ENCODE measurements at regions not wholly inside any gene's neighbourhood (a gene's known extent, or its start where the extent isn't known, plus 50 kb on each side); places are given as distances from the start of the nearest gene placed in this dataset.

GRCh38 chr2:185215497-185215896 lies 523.1 kb upstream of the FSIP2 start:
- H3K4me1 ChIP-seq (ENCODE audit: insufficient read depth, low read length, poor library complexity, severe bottlenecking): no peaks in the 10 kb centered on the region
- H3K9me2 ChIP-seq (ENCODE audit: insufficient read depth, low read length): no peaks in the 10 kb centered on the region
- no peak overlapping the region for H3K4me3 ChIP-seq (ENCODE audit: low read depth, low read length, poor library complexity, severe bottlenecking)
- POLR2A ChIA-PET: no interaction called here
- intact Hi-C loops (cut with micrococcal nuclease; ENCODE audit: unreplicated experiment): no loop called here
- CTCF ChIA-PET (ENCODE audit: unreplicated experiment): no interaction called here
- no peak overlapping the region for H3K27ac ChIP-seq (ENCODE audit: low read depth, low read length, poor library complexity, severe bottlenecking)
- no peak overlapping the region for H3K4me2 ChIP-seq (ENCODE audit: low read length)
- peak; percentile 0 for DNase-seq (ENCODE audit: low spot score)
- H2AFZ ChIP-seq (ENCODE audit: low read length): no peak overlapping the region
- no peaks in the 10 kb centered on the region for H3K9me3 ChIP-seq (ENCODE audit: low read length)
- H4K20me1 ChIP-seq (ENCODE audit: insufficient read depth, low read length): no peaks in the 10 kb centered on the region
- H3K79me2 ChIP-seq (ENCODE audit: insufficient read depth, low read depth, low read length): no peaks in the 10 kb centered on the region
- TF ChIP-seq EZH2phosphoT487 (IDR thresholded peaks at IDR 0.05; ENCODE audit: borderline replicate concordance, low read depth, low read length) (no peak), CTCF (conservative IDR thresholded peaks at IDR 0.05; ENCODE audit: low read length) (0 out of 2 replicates have a peak, but pooled peaks have one; percentile 25)
- no peaks in the 10 kb centered on the region for H3K36me3 ChIP-seq (ENCODE audit: insufficient read depth, low read length)
- no TSS peak for BruUV-seq (replicated peaks)

- H4K20me1 ChIP-seq (ENCODE audit: insufficient read depth, low read length): no peaks in the 10 kb centered on the region
- no peaks in the 10 kb centered on the region for H3K4me1 ChIP-seq (ENCODE audit: insufficient read depth, low read length, poor library complexity, severe bottlenecking)
- no peaks in the 10 kb centered on the region for H3K36me3 ChIP-seq (ENCODE audit: insufficient read depth, low read length)
- no peak overlapping the region for H3K4me3 ChIP-seq (ENCODE audit: low read depth, low read length, poor library complexity, severe bottlenecking)
- CTCF ChIA-PET (ENCODE audit: unreplicated experiment): no interaction called here
- H2AFZ ChIP-seq (ENCODE audit: low read length): no peak overlapping the region
- no TSS peak for BruUV-seq (replicated peaks)
- intact Hi-C loops (cut with micrococcal nuclease; ENCODE audit: unreplicated experiment): no loop called here
- H3K9me3 ChIP-seq (ENCODE audit: low read length): no peaks in the 10 kb centered on the region
- H3K4me2 ChIP-seq (ENCODE audit: low read length): no peak overlapping the region
- no peaks in the 10 kb centered on the region for H3K79me2 ChIP-seq (ENCODE audit: insufficient read depth, low read depth, low read length)
- H3K9me2 ChIP-seq (ENCODE audit: insufficient read depth, low read length): no peaks in the 10 kb centered on the region
- TF ChIP-seq CTCF (conservative IDR thresholded peaks at IDR 0.05; ENCODE audit: low read length) (no peak), EZH2phosphoT487 (IDR thresholded peaks at IDR 0.05; ENCODE audit: borderline replicate concordance, low read depth, low read length) (no peak)
- no peak overlapping the region for H3K27ac ChIP-seq (ENCODE audit: low read depth, low read length, poor library complexity, severe bottlenecking)
- POLR2A ChIA-PET: no interaction called here
- DNase-seq (ENCODE audit: low spot score): no peak
These were observed 518.6 kb upstream of the FSIP2 start for GRCh38 chr2:185219981-185220380.

DNA sequence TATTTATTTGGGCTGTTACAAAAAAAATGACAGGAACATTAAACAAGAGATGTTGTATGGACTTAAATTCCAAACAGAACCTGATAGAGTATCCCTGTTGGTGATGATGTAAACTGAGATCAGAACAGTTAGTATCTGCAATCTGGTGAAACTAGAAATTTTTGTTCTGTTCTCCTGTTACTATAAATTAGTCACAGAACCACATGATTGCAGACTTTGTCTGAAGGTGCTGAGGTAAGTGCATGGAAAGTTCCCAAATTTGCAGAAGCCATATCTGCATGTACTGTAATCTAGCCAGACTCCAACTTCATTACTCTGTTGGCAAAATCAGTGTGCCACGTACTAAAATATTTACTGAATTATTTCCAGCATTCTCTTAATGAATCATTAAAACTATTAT lies 516.3 kb upstream of the FSIP2 start:
- Histone ChIP-seq H4K20me1 (ENCODE audit: insufficient read depth, low read length) (no peaks in the 10 kb centered on the region), H3K79me2 (ENCODE audit: insufficient read depth, low read depth, low read length) (no peaks in the 10 kb centered on the region), H3K27ac (ENCODE audit: low read depth, low read length, poor library complexity, severe bottlenecking) (no peak overlapping the region), H3K9me3 (ENCODE audit: low read length) (no peaks in the 10 kb centered on the region), H3K9me2 (ENCODE audit: insufficient read depth, low read length) (no peaks in the 10 kb centered on the region), H3K4me1 (ENCODE audit: insufficient read depth, low read length, poor library complexity, severe bottlenecking) (no peaks in the 10 kb centered on the region), H2AFZ (ENCODE audit: low read length) (no peak overlapping the region), H3K4me2 (ENCODE audit: low read length) (no peak overlapping the region), H3K4me3 (ENCODE audit: low read depth, low read length, poor library complexity, severe bottlenecking) (no peak overlapping the region), H3K36me3 (ENCODE audit: insufficient read depth, low read length) (no peaks in the 10 kb centered on the region)
- ChIA-PET CTCF (ENCODE audit: unreplicated experiment) (no interaction called here), POLR2A (interaction anchor here (0.6 to 1.0 kb wide), 2 partner anchors 679 to 1329 kb away, joined by 3 read pairs; no protein-coding TSS in a partner anchor)
- no peak for DNase-seq (ENCODE audit: low spot score)
- no TSS peak for BruUV-seq (replicated peaks)
- no peak for TF ChIP-seq CTCF (conservative IDR thresholded peaks at IDR 0.05; ENCODE audit: low read length)
- TF ChIP-seq EZH2phosphoT487 (IDR thresholded peaks at IDR 0.05; ENCODE audit: borderline replicate concordance, low read depth, low read length): no peak
- intact Hi-C loops (cut with micrococcal nuclease; ENCODE audit: unreplicated experiment): no loop called here
